COLO668 (cell line): ENCODE measurements at regions not wholly inside any gene's neighbourhood (a gene's known extent, or its start where the extent isn't known, plus 50 kb on each side); places are given as distances from the start of the nearest gene placed in this dataset.
"Not testable (repeated sequence)": the region's sequence is repeated elsewhere in the genome, so short reads cannot be mapped to it uniquely, and the experiment has no call there.

Experiments
- DNase-seq: peaks from one replicate; lab custom pipeline; 2025; ENCODE audit not compliant: unreplicated experiment; lab: John Stamatoyannopoulos, UW

DNA sequence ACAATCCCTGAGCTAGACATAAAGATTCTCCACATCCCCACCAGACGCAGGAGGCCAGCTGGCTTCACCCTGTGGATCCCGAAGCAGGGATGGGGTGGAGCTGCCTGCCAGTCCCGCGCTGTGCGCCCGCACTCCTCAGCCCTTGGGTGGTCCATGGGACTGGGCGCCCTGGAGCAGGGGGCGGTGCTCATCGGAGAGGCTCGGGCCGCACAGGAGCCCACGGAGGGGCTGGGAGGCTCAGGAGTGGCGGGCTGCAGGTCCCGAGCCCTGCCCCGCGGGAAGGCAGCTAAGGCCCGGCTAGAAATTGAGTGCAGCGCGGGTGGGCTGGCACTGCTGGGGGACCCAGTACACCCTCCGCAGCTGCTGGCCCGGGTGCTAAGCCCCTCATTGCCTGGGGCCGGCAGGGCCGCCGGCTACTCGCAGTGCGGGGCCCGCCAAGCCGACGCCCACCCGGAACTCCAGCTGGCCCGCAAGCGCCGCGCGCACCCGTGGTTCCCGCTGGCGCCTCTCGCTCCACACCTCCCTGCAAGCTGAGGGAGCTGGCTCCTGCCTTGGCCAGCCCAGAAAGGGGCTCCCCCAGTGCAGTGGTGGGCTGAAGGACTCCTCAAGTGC, 1032.2 kb upstream of the PCDH20 start:
- DNase-seq = not testable (repeated sequence)

DNA sequence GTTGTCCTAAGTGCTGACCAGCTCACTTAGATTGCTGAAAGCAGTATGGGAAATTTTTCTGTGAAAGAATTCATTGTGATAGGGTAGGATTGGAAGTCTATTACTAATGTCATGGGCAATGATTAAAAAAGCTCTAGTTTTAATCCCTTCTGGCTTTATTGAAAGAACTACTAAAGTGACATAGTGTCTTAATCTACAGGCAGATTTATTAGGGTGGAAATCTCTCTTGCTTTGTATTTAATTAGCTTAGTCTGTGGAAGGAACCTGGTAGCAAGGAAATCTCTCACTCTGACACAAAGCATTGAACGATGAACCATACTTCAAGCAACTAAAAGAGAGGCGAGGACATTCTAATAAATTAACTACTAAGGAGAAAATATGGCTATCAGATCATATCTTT, 1029.2 kb upstream of the PCDH20 start:
- no peak for DNase-seq

GRCh38 chr13:62434081-62434480, 1018.4 kb upstream of the PCDH20 start:
- DNase-seq = no peak

- no peak for DNase-seq
Observed at GRCh38 chr13:62433660-62434059, 1018.0 kb upstream of the PCDH20 start.

GRCh38 chr13:62432906-62433305, 1017.3 kb upstream of the PCDH20 start:
- DNase-seq = no peak

GRCh38 chr13:62432295-62432694, 1016.6 kb upstream of the PCDH20 start:
- DNase-seq = no peak

GRCh38 chr13:62431852-62432251, 1016.2 kb upstream of the PCDH20 start:
- DNase-seq = no peak

DNA sequence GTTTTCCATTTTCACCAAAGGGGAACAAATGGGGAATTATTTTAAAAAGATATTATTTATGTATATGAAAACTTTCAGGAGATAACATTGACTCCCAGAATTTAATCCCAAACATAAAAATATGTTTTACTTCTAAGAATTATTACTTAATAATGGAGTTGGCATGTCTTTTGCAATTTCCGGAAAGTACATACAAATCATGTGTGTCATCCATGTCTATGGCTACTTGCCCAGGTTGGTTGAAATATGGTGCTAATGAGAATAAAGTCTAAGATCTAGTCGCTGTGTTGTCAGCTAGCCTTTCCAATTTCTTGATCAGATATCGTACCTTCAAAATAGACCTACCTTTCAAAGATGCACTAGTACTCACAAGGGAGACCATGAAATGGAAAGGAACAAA, 1003.2 kb upstream of the PCDH20 start:
- DNase-seq = no peak

DNA sequence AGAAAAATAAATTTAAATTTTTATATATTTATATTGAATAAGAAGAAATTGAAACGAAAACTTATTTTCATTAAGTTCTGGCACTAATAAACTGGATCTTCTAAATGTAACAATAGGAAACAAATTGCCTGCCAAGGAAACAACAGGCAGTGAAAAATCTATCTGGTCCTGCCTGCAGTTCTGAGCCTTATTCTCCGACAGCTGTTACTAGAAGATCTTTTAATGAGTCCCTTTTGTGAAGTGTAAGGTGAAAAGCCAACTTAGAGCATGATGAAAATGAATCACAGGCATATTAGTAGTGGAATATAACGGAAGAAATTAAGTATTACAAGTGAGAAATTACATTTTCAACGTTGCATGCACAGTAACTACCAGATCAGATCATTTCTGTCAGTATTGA, 1002.7 kb upstream of the PCDH20 start:
- DNase-seq = no peak

- no peak for DNase-seq
Observed at GRCh38 chr13:62407871-62408270, 992.2 kb upstream of the PCDH20 start.

- DNase-seq = no peak
Observed at GRCh38 chr13:62388515-62388914, 972.9 kb upstream of the PCDH20 start.

DNA sequence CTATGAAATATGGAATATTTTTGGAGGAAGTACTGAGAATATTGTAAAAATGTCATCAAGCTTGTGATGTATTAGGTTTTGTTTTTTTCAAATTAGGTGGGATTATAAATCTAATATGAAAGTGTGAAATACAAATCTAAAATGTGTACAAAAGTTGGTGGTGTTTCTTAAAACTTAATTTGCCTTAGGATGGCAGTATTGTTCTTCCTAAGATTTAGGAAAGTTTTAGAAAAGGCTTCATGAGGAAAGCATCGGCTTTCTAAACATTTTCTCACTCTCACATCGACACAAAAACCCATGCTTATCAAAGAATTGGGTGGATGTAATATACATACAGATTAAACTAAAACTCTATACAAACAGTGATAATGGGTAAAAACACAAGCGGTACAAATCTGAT, 972.0 kb upstream of the PCDH20 start:
- DNase-seq = no peak

- DNase-seq = not testable (repeated sequence)
Observed at GRCh38 chr13:62379241-62379640, 963.6 kb upstream of the PCDH20 start.

DNA sequence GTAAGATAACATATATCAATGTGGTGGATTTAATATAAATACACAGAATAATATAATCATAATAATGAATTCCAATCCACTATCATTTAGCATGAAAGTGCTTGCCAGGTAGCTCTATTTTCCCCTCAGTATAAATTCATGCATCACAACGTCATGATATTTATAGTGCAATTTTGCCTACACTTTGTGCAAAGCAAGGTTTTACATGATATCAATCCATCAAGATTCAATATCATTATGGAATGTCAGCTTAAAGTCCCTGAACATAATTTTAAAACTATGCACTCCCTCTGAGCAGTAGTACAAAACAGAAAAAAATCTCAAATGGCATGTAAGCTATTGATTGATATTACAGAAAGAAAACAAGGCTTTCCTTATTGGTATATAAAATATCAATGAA, 962.2 kb upstream of the PCDH20 start:
- DNase-seq = no peak

DNA sequence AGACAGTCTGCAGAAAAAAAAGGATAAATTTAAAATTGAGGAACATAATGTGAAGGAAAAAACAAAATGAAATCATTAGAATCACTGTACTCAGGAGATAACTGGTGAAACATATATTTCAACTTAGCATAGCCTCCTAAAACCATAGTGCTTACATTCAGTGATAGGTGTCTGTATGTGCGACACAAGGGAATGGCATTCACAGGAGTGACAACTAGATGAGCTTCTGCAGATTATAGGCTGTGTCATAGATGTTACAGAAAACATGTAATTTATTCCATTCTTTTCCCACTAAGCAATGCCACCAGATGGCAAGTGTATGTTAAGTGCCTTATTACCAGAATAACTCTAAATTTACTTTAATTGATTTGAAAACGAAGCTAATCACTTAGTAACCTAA, 960.0 kb upstream of the PCDH20 start:
- no peak for DNase-seq

DNA sequence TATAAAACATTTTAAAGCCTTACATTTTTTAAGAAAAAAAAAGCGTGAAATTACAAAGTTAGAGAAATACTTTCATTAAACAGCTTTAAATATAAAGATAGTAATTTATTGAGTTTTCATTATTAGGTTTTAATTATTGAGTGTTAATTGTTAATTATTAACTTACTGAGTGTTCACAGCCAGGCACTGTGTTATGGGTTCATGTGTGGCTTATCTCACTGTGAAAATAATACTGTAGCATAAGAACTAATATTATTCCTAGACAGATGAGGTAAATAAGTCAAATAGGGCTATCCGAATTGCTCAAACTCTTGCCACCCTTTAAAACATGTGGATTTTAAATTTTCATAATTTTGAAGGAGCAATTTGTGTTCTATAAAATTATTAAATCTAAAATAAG, 956.1 kb upstream of the PCDH20 start:
- DNase-seq = no peak

GRCh38 chr13:62367971-62368370, 952.3 kb upstream of the PCDH20 start:
- not testable (repeated sequence) for DNase-seq

- DNase-seq = no peak
Observed at GRCh38 chr13:62360609-62361008, 945.0 kb upstream of the PCDH20 start.

DNA sequence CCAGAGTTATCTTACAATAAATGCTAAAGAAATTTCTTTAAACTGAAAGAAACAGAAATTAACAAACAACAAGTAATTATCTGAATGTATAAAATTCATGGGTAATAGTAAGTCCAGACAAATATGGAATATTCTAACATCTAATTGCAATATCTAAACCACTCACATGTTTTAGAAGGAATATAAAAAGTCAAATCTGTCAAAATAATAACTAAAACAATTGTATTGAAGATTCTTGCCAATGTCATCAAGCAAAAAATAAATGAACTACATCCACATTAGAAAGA, 942.9 kb upstream of the PCDH20 start:
- no peak for DNase-seq

DNA sequence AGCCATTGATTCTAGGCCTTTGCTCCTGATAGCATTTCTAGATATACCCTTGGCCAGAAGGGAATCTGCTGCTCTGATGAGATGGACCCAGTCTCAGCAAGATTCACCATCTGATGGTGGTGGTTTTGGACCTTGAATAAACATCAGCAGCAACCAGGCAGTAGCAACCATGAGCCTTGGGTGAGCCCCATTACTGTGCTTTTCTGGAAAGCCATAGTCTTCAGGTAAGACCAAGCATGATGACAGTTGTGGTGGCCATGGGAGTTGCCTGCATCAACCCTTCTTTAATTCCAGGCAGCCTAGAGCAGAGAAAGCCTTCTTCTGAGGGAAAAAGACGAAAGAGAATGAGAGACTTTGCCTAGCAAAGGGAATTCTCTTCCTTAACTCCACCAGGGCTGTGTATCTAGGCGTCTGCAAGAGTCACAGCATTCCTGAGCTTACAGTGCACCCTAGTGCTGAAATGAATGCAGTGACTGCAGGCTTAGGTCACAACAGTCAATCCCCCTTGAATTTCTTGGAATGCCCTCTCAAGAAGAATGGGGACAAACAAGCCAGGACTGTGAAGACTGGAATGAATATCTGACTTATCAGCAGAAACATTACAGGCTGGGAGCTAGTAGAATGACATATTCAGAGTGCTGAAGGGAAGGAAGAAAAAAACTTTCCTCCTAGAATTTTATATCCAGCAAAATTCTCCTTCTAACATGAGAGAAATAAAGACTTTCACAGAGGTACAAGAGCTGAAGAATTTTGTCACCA, 942.4 kb upstream of the PCDH20 start:
- DNase-seq = peak; percentile 19

DNA sequence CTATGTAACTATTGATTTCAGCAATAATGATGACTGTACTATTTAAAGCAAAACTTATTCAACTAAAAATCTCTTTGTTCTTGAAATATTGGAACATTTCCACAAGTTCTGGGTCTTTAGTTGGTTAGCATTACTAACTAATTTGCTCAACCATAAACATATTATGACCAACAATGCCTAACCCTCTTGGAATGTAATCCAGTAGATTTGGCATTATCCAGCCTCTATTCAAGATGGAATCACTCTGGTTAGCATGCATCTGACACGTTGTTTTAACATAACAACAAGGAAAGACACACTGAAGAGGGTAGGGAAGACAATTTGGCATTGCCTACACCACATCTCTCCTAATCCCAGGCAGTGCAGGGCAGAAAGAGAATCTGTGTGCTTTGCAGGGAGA, 941.3 kb upstream of the PCDH20 start:
- no peak for DNase-seq

GRCh38 chr13:62337109-62337880, 921.6 kb upstream of the PCDH20 start:
- no peak for DNase-seq
